ENCODE measurements at regions not wholly inside any gene's neighbourhood (a gene's known extent, or its start where the extent isn't known, plus 50 kb on each side); places are given as distances from the start of the nearest gene placed in this dataset.

GRCh38 chr14:49314737-49315136 lies 271.4 kb downstream of the RPS29 start:
- Histone ChIP-seq H3K36me3 (ENCODE audit: control insufficient read depth in 2 of 2, insufficient read depth in 1 of 2, low read length in 2 of 2) (no peaks in the 10 kb centered on the region), H3K4me1 (ENCODE audit: control insufficient read depth, insufficient read depth, low read length) (no peaks in the 10 kb centered on the region), H3K27ac (ENCODE audit: extremely low read depth, low read depth, low read length) (no peak overlapping the region), H3K4me3 (ENCODE audit: low read depth, low read length) (no peak overlapping the region), H3K9me3 (ENCODE audit: control insufficient read depth, insufficient read depth, low read depth, low read length) (no peaks in the 10 kb centered on the region)
- ChIA-PET POLR2A (no interaction called here), CTCF (interaction anchor here (1.0 kb wide), 1 partner anchor 9 kb away, joined by 6 read pairs; no protein-coding TSS in a partner anchor)
- TF ChIP-seq ZNF214 (tag by site-specific recombination; IDR thresholded peaks at IDR 0.05; ENCODE audit: borderline replicate concordance): no peak
- no peak for TF ChIP-seq ZNF792 (tag by site-specific recombination; IDR thresholded peaks at IDR 0.05)
- TF ChIP-seq KLF1 (tag by site-specific recombination; IDR thresholded peaks at IDR 0.05): no peak
- no peak for TF ChIP-seq ZNF561 (tag by site-specific recombination; IDR thresholded peaks at IDR 0.05; ENCODE audit: borderline replicate concordance)
- no peak for TF ChIP-seq SP3 (tag by site-specific recombination; IDR thresholded peaks at IDR 0.05)
- no peak for TF ChIP-seq PRDM6 (tag by site-specific recombination; IDR thresholded peaks at IDR 0.05)
- TF ChIP-seq ZNF23 (tag by site-specific recombination; IDR thresholded peaks at IDR 0.05; ENCODE audit: borderline replicate concordance): no peak
- TF ChIP-seq ZSCAN5A (tag by site-specific recombination; IDR thresholded peaks at IDR 0.05): no peak
- no peak for TF ChIP-seq ZNF19 (tag by site-specific recombination; IDR thresholded peaks at IDR 0.05; ENCODE audit: low read depth)
- no peak for TF ChIP-seq ZBTB48 (tag by site-specific recombination; IDR thresholded peaks at IDR 0.05)

GRCh38 chr14:49313108-49313507 lies 273.1 kb downstream of the RPS29 start:
- ChIA-PET CTCF (no interaction called here), POLR2A (no interaction called here)
- H3K4me1 ChIP-seq (ENCODE audit: control insufficient read depth, insufficient read depth, low read length): no peaks in the 10 kb centered on the region

GRCh38 chr14:49310298-49310697 lies 275.9 kb downstream of the RPS29 start:
- H3K36me3 ChIP-seq (ENCODE audit: control insufficient read depth in 2 of 2, insufficient read depth in 1 of 2, low read length in 2 of 2): no peaks in the 10 kb centered on the region
- no peak overlapping the region for H3K4me3 ChIP-seq (ENCODE audit: low read depth, low read length)
- no peak overlapping the region for H3K27ac ChIP-seq (ENCODE audit: extremely low read depth, low read depth, low read length)
- ChIA-PET CTCF (no interaction called here), POLR2A (no interaction called here)
- H3K4me1 ChIP-seq (ENCODE audit: control insufficient read depth, insufficient read depth, low read length): no peaks in the 10 kb centered on the region
- no peaks in the 10 kb centered on the region for H3K9me3 ChIP-seq (ENCODE audit: control insufficient read depth, insufficient read depth, low read depth, low read length)
- TF ChIP-seq ZSCAN4 (tag by site-specific recombination; IDR thresholded peaks at IDR 0.05): no peak
- no peak for TF ChIP-seq ZNF394 (tag by site-specific recombination; IDR thresholded peaks at IDR 0.05; ENCODE audit: borderline replicate concordance)
- TF ChIP-seq MZF1 (tag by site-specific recombination; IDR thresholded peaks at IDR 0.05; ENCODE audit: borderline replicate concordance): no peak
- TF ChIP-seq HIC1 (tag by site-specific recombination; IDR thresholded peaks at IDR 0.05): no peak
- TF ChIP-seq TCF7L2 (IDR thresholded peaks at IDR 0.05; ENCODE audit: borderline replicate concordance, low read depth, low read length): no peak
- TF ChIP-seq ZNF830 (tag by site-specific recombination; IDR thresholded peaks at IDR 0.05; ENCODE audit: low read depth): no peak
- no peak for TF ChIP-seq SALL2 (tag by site-specific recombination; IDR thresholded peaks at IDR 0.05; ENCODE audit: borderline replicate concordance)
- no peak for TF ChIP-seq KLF1 (tag by site-specific recombination; IDR thresholded peaks at IDR 0.05)
- no peak for TF ChIP-seq KLF8 (tag by site-specific recombination; IDR thresholded peaks at IDR 0.05)

More at GRCh38 chr14:49313108-49313507, 273.1 kb downstream of the RPS29 start:
- Histone ChIP-seq H3K9me3 (ENCODE audit: control insufficient read depth, insufficient read depth, low read depth, low read length) (no peaks in the 10 kb centered on the region), H3K4me3 (ENCODE audit: low read depth, low read length) (no peak overlapping the region), H3K36me3 (ENCODE audit: control insufficient read depth in 2 of 2, insufficient read depth in 1 of 2, low read length in 2 of 2) (no peaks in the 10 kb centered on the region), H3K27ac (ENCODE audit: extremely low read depth, low read depth, low read length) (no peak overlapping the region)
- no peak for TF ChIP-seq ZBTB21 (tag by site-specific recombination; IDR thresholded peaks at IDR 0.05)
- TF ChIP-seq SP3 (tag by site-specific recombination; IDR thresholded peaks at IDR 0.05): no peak
- no peak for TF ChIP-seq ZNF157 (tag by site-specific recombination; IDR thresholded peaks at IDR 0.05)
- no peak for TF ChIP-seq ATF2 (tag by site-specific recombination; IDR thresholded peaks at IDR 0.05; ENCODE audit: low read depth)
- TF ChIP-seq ZNF404 (tag by site-specific recombination; IDR thresholded peaks at IDR 0.05): no peak
- no peak for TF ChIP-seq ZNF132 (tag by site-specific recombination; IDR thresholded peaks at IDR 0.05; ENCODE audit: borderline replicate concordance)
- no peak for TF ChIP-seq HOXA7 (CRISPR knock-in tag; IDR thresholded peaks at IDR 0.05; ENCODE audit: borderline replicate concordance)
- no peak for TF ChIP-seq ZNF239 (tag by site-specific recombination; IDR thresholded peaks at IDR 0.05)
- no peak for TF ChIP-seq ZNF354C (tag by site-specific recombination; IDR thresholded peaks at IDR 0.05; ENCODE audit: borderline replicate concordance, low read depth)
- no peak for TF ChIP-seq ZNF521 (tag by site-specific recombination; IDR thresholded peaks at IDR 0.05)
- TF ChIP-seq KLF1 (tag by site-specific recombination; IDR thresholded peaks at IDR 0.05): no peak
- TF ChIP-seq ZNF114 (tag by site-specific recombination; IDR thresholded peaks at IDR 0.05): no peak
- no peak for TF ChIP-seq ZXDB (tag by site-specific recombination; IDR thresholded peaks at IDR 0.05)
